IPS-18a (cell line): ENCODE measurements at regions not wholly inside any gene's neighbourhood (a gene's known extent, or its start where the extent isn't known, plus 50 kb on each side); places are given as distances from the start of the nearest gene placed in this dataset.
"Not testable (repeated sequence)": the region's sequence is repeated elsewhere in the genome, so short reads cannot be mapped to it uniquely, and the experiment has no call there.

Experiments used
- H3K27ac ChIP-seq: one replicate; pipeline ENCODE4 v1.5.1; 2013; ENCODE audit warnings: low read length
- H3K27me3 ChIP-seq: one replicate; pipeline ENCODE4 v1.6.1; 2013; ENCODE audit warnings: mild to moderate bottlenecking, low read length; ENCODE audit not compliant: control insufficient read depth, insufficient read depth
- H3K36me3 ChIP-seq: one replicate; pipeline ENCODE4 v1.6.1; 2013; ENCODE audit warnings: low read depth, low read length; ENCODE audit not compliant: control insufficient read depth
- H3K4me1 ChIP-seq: one replicate; pipeline ENCODE4 v1.6.1; 2013; ENCODE audit warnings: low read depth, low read length; ENCODE audit not compliant: control insufficient read depth
- H3K4me3 ChIP-seq: one replicate; pipeline ENCODE4 v1.5.1; 2013; ENCODE audit warnings: low read length
- H3K9ac ChIP-seq: one replicate; pipeline ENCODE4 v1.6.1; 2013; ENCODE audit warnings: mild to moderate bottlenecking, low read length, moderate library complexity
- H3K9me3 ChIP-seq: one replicate; pipeline ENCODE4 v1.6.1; 2013; ENCODE audit warnings: low read depth, low read length; ENCODE audit not compliant: control insufficient read depth

- H3K9me3 ChIP-seq, H3K27me3 ChIP-seq, H3K4me3 ChIP-seq, H3K4me1 ChIP-seq, H3K27ac ChIP-seq, H3K36me3 ChIP-seq, H3K9ac ChIP-seq: not testable (repeated sequence)
Observed at GRCh38 chr6:71232890-71233289, 55.7 kb upstream of the OGFRL1 start.

GRCh38 chr6:71236926-71237434, 51.6 kb upstream of the OGFRL1 start:
- peaks cover 7% of the 10 kb centered on the region for H3K4me1 ChIP-seq
- H3K4me3 ChIP-seq = no peak overlapping the region
- no peak overlapping the region for H3K9ac ChIP-seq
- H3K27me3 ChIP-seq = no peaks in the 10 kb centered on the region
- H3K36me3 ChIP-seq = no peaks in the 10 kb centered on the region
- no peak overlapping the region for H3K27ac ChIP-seq
- no peaks in the 10 kb centered on the region for H3K9me3 ChIP-seq

GRCh38 chr6:71238351-71238750, 50.3 kb upstream of the OGFRL1 start:
- H3K27ac ChIP-seq = no peak overlapping the region
- no peaks in the 10 kb centered on the region for H3K9me3 ChIP-seq
- no peak overlapping the region for H3K9ac ChIP-seq
- no peak overlapping the region for H3K4me3 ChIP-seq
- H3K36me3 ChIP-seq = no peaks in the 10 kb centered on the region
- H3K4me1 ChIP-seq = peaks cover 7% of the 10 kb centered on the region
- no peaks in the 10 kb centered on the region for H3K27me3 ChIP-seq
